Transverse colon (tissue), 4 donors: ENCODE measurements at regions not wholly inside any gene's neighbourhood (a gene's known extent, or its start where the extent isn't known, plus 50 kb on each side); places are given as distances from the start of the nearest gene placed in this dataset.

Source experiments
- CTCF ChIP-seq, 5 experiments: fragments of 200-600 bp in 3 of 5; fragments of 450-650 bp in 2 of 5; sonication (generic) in 3 of 5; IDR thresholded peaks; 1 replicate in 2 of 5; 2 replicates in 3 of 5; pipeline ENCODE4 v1.5.1; 2016 to 2017; ENCODE audit warnings: antibody characterized with exemption in 5 of 5, inconsistent platforms in 3 of 5, mild to moderate bottlenecking in 2 of 5, moderate library complexity in 1 of 5
- EP300 ChIP-seq: sonication (generic); formaldehyde crosslinking; IDR thresholded peaks from one replicate; pipeline ENCODE4 v1.6.1; 2017; ENCODE audit warnings: antibody characterized with exemption, low read depth
- POLR2A ChIP-seq: fragments of 450-650 bp; IDR thresholded peaks from one replicate; pipeline ENCODE4 v1.6.1; 2016; ENCODE audit warnings: antibody characterized with exemption, mild to moderate bottlenecking, moderate library complexity
- POLR2AphosphoS5 ChIP-seq, 3 donors: sonication (generic); formaldehyde crosslinking; IDR thresholded peaks; one replicate each; pipeline ENCODE4 v1.6.1; 2016; ENCODE audit warnings: antibody characterized with exemption in 3 of 3

DNA sequence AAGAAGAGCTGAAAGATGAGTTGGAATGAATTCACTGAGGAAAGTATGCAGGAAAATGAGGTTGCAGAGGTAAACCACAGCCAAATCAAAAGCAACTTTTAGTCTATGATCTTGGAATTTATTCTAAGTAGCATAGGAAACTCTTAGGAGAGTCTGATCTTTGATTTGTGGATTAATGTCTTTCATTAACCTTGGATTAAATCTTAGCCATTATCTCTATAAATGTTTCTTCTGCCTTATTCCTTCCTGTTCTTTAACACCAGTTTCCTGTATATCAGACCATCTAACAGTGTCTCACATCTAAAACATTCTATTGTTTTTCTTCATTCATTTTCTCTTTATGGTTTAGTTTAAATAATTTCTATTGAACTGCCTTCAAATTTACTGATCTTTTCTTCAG is 187.2 kb upstream of the ANKRD55 start:
- TF ChIP-seq CTCF (IDR thresholded peaks at IDR 0.05) (no peak), POLR2A (no peak), EP300 (no peak), POLR2AphosphoS5 (IDR thresholded peaks at IDR 0.05) (no peak)
